ENCODE measurements at regions not wholly inside any gene's neighbourhood (a gene's known extent, or its start where the extent isn't known, plus 50 kb on each side); places are given as distances from the start of the nearest gene placed in this dataset.

DNA sequence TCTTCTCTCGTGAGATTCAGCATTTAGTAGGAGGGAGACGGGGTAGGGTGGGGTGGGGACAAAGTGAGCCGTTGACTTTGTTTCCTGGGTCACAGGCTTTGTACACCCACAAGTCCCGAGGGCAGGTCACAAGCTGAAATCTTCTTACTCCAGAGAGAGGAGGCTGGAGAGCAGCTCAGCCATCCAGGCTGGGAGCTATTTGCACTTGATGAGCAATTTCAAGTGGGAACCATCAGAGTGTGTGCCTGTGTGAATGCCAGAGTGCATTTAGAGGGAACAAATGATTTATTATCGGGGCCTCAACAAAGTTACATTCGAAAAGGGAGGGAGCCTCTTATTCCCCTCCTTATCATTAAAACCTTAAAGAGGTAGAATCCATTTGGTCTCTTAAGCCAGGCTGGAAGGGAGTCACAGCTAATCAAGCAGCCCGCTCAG, 155.7 kb upstream of the JARID2 start:
- no peak for ATAC-seq
- no peak overlapping the region for H3K27ac ChIP-seq (ENCODE audit: control insufficient read depth, insufficient read depth)
- H3K9ac ChIP-seq (ENCODE audit: control insufficient read depth, insufficient read depth, low read length) = no peak overlapping the region
- in situ Hi-C loops (cut with MboI) = no loop called here
- ChIA-PET POLR2A (no interaction called here), RAD21 (ENCODE audit: unreplicated experiment) (interaction anchor here (1.1 kb wide), 1 partner anchor 532 kb away, joined by 3 read pairs; no protein-coding TSS in a partner anchor), SMC1A (ENCODE audit: uncharacterized antibody, unreplicated experiment) (interaction anchor here (1.2 kb wide), 1 partner anchor 80 kb away, joined by 3 read pairs; no protein-coding TSS in a partner anchor), CTCF (interaction anchor here (0.5 kb wide), 1 partner anchor 378 kb away, joined by 3 read pairs; no protein-coding TSS in a partner anchor)
- intact Hi-C loops (cut with micrococcal nuclease; ENCODE audit: unreplicated experiment) = no loop called here
- no peaks in the 10 kb centered on the region for H3K4me1 ChIP-seq (ENCODE audit: control insufficient read depth, insufficient read depth, low read length)
- 40% methylated on average over 7 of the region's 7 CpGs for WGBS (ENCODE audit: insufficient coverage, insufficient replicate concordance, low lambda C conversion rate, missing lambda C conversion rate)
- DNase-seq (ENCODE audit: low read depth, low spot score) = no peak
- BruUV-seq (replicated peaks) = no TSS peak
- TF ChIP-seq PBX3 (IDR thresholded peaks at IDR 0.05; ENCODE audit: insufficient replicate concordance, low read depth, low read length) (no peak), SREBF1 (IDR thresholded peaks at IDR 0.05; ENCODE audit: low read length) (no peak), ATF7 (IDR thresholded peaks at IDR 0.05; ENCODE audit: low read depth) (no peak), TCF12 (IDR thresholded peaks at IDR 0.05; ENCODE audit: low read depth, low read length) (no peak), SMC3 (IDR thresholded peaks at IDR 0.05; ENCODE audit: borderline replicate concordance, low read length) (no peak), ZSCAN29 (IDR thresholded peaks at IDR 0.05) (no peak)
- TF ChIP-seq, protein P1, sequence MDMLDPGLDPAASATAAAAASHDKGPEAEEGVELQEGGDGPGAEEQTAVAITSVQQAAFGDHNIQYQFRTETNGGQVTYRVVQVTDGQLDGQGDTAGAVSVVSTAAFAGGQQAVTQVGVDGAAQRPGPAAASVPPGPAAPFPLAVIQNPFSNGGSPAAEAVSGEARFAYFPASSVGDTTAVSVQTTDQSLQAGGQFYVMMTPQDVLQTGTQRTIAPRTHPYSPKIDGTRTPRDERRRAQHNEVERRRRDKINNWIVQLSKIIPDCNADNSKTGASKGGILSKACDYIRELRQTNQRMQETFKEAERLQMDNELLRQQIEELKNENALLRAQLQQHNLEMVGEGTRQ (IDR thresholded peaks at IDR 0.05; ENCODE audit: borderline replicate concordance, low read depth, low read length) = no peak
- TF ChIP-seq, protein P2, sequence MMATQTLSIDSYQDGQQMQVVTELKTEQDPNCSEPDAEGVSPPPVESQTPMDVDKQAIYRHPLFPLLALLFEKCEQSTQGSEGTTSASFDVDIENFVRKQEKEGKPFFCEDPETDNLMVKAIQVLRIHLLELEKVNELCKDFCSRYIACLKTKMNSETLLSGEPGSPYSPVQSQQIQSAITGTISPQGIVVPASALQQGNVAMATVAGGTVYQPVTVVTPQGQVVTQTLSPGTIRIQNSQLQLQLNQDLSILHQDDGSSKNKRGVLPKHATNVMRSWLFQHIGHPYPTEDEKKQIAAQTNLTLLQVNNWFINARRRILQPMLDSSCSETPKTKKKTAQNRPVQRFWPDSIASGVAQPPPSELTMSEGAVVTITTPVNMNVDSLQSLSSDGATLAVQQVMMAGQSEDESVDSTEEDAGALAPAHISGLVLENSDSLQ (IDR thresholded peaks at IDR 0.05) = no peak
- H3K36me3 ChIP-seq (ENCODE audit: control insufficient read depth in 2 of 2, insufficient read depth in 2 of 2, low read length in 1 of 2) = no peaks in the 10 kb centered on the region
- no peaks in the 10 kb centered on the region for H3K27me3 ChIP-seq (replicated peaks in 1 of 2; ENCODE audit: control insufficient read depth in 2 of 2, insufficient read depth in 2 of 2, low read length in 1 of 2)
- H3K79me2 ChIP-seq (ENCODE audit: control insufficient read depth, insufficient read depth, low read length) = no peaks in the 10 kb centered on the region
- no peak overlapping the region for H3K4me3 ChIP-seq
- no peak overlapping the region for H2AFZ ChIP-seq (ENCODE audit: control insufficient read depth, low read depth, low read length)
- H4K20me1 ChIP-seq (ENCODE audit: control insufficient read depth, insufficient read depth) = no peaks in the 10 kb centered on the region
- no peak for FAIRE-seq
- no peaks in the 10 kb centered on the region for H3K9me3 ChIP-seq (replicated peaks; ENCODE audit: control insufficient read depth, insufficient read depth, low read length)
- no peak overlapping the region for H3K4me2 ChIP-seq (ENCODE audit: control insufficient read depth, insufficient read depth)

All from GM12878 (cell line).